IMR-90 (cell line): ENCODE measurements at regions not wholly inside any gene's neighbourhood (a gene's known extent, or its start where the extent isn't known, plus 50 kb on each side); places are given as distances from the start of the nearest gene placed in this dataset.

Experiments used
- ATAC-seq: fragments of 200-7000 bp; cut with Tn5 transposase; 2 replicates; pipeline ENCODE4 v1.9.1; 2020; ENCODE audit warnings: low read depth, mild to moderate bottlenecking, moderate library complexity
- BruUV-seq: library from RNA; stranded (reverse); fragments of 400-500 nt; replicated peaks from 2 replicates; lab custom pipeline; 2021; lab: Mats Ljungman, UMichigan
- CTCF ChIA-PET: fragments of 300-600 bp; formaldehyde crosslinking; extraction: SDS; loops from one replicate; lab custom pipeline; 2021; ENCODE audit warnings: antibody characterized with exemption; lab: Yijun Ruan, JAX
- POLR2A ChIA-PET: fragments of 300-600 bp; sonication (Branson Sonifier 250); formaldehyde crosslinking; loops from one replicate; lab custom pipeline; 2022; ENCODE audit warnings: antibody characterized with exemption; ENCODE audit not compliant: unreplicated experiment; lab: Charles Lee
- DNase-seq: peaks from one replicate; pipeline ENCODE4 v3.0.0; 2013
- H2AFZ ChIP-seq: replicated peaks from 2 replicates; pipeline ENCODE3; 2013; ENCODE audit warnings: low read length, mild to moderate bottlenecking; ENCODE audit not compliant: poor library complexity
- H2AK5ac ChIP-seq: 2 replicates; pipeline ENCODE4 v1.6.1; 2013; ENCODE audit warnings: low read depth, low read length, inconsistent platforms
- H2AK9ac ChIP-seq: replicated peaks from 2 replicates; pipeline ENCODE3; 2013; ENCODE audit warnings: mild to moderate bottlenecking, low read depth, low read length, moderate library complexity; ENCODE audit not compliant: poor library complexity
- H2BK120ac ChIP-seq: 2 replicates; pipeline ENCODE4 v1.6.1; 2013; ENCODE audit warnings: low read depth, low read length, inconsistent platforms
- H2BK15ac ChIP-seq: 3 replicates; pipeline ENCODE4 v1.6.1; 2013; ENCODE audit warnings: low read depth, low read length, inconsistent platforms
- H2BK20ac ChIP-seq: 2 replicates; pipeline ENCODE4 v1.6.1; 2013; ENCODE audit warnings: low read depth, mild to moderate bottlenecking, inconsistent platforms, low read length, moderate library complexity
- H2BK5ac ChIP-seq: 2 replicates; pipeline ENCODE4 v1.6.1; 2013; ENCODE audit warnings: mild to moderate bottlenecking, low read depth, low read length, inconsistent platforms; ENCODE audit not compliant: poor library complexity, severe bottlenecking
- H3K14ac ChIP-seq: replicated peaks from 2 replicates; pipeline ENCODE4 v1.6.1; 2013; ENCODE audit warnings: low read depth, low read length, inconsistent platforms
- H3K18ac ChIP-seq: 2 replicates; pipeline ENCODE4 v1.6.1; 2013; ENCODE audit warnings: low read depth, low read length, control low read depth
- H3K23ac ChIP-seq: 2 replicates; pipeline ENCODE4 v1.6.1; 2013; ENCODE audit warnings: low read depth, low read length, inconsistent platforms
- H3K27ac ChIP-seq: 2 replicates; pipeline ENCODE4 v1.5.1; 2013; ENCODE audit warnings: mild to moderate bottlenecking, control low read depth, low read length; ENCODE audit not compliant: insufficient read depth
- H3K27me3 ChIP-seq: 2 replicates; pipeline ENCODE4 v1.6.1; 2013; ENCODE audit warnings: low read length; ENCODE audit not compliant: control insufficient read depth, insufficient read depth
- H3K36me3 ChIP-seq: 2 replicates; pipeline ENCODE4 v1.6.1; 2013; ENCODE audit warnings: low read length, mixed read lengths; ENCODE audit not compliant: control insufficient read depth, insufficient read depth
- H3K4ac ChIP-seq: 2 replicates; pipeline ENCODE4 v1.6.1; 2013; ENCODE audit warnings: low read depth, low read length, inconsistent platforms
- H3K4me1 ChIP-seq: 2 replicates; pipeline ENCODE4 v1.6.1; 2013; ENCODE audit warnings: low read length, mixed read lengths; ENCODE audit not compliant: control insufficient read depth, insufficient read depth
- H3K4me2 ChIP-seq: 2 replicates; pipeline ENCODE4 v1.6.1; 2013; ENCODE audit warnings: low read depth, mild to moderate bottlenecking, control low read depth, low read length, moderate library complexity
- H3K4me3 ChIP-seq: 2 replicates; pipeline ENCODE4 v1.5.1; 2013; ENCODE audit warnings: low read depth, mild to moderate bottlenecking, control low read depth, low read length, moderate library complexity; ENCODE audit not compliant: insufficient read depth
- H3K56ac ChIP-seq: 2 replicates; pipeline ENCODE4 v1.6.1; 2013; ENCODE audit warnings: low read length, inconsistent platforms; ENCODE audit not compliant: insufficient read depth; ENCODE audit errors: extremely low read depth
- H3K79me1 ChIP-seq, 2 experiments: 2 replicates each; pipeline ENCODE4 v1.6.1; 2013; ENCODE audit warnings: low read length in 2 of 2, inconsistent platforms in 1 of 2, low read depth in 1 of 2
- H3K9ac ChIP-seq: 2 replicates; pipeline ENCODE4 v1.6.1; 2013; ENCODE audit warnings: low read depth, low read length, control low read depth
- H3K9me1 ChIP-seq: 2 replicates; pipeline ENCODE4 v1.6.1; 2013; ENCODE audit warnings: low read length, inconsistent platforms; ENCODE audit not compliant: insufficient read depth
- H3K9me3 ChIP-seq: 2 replicates; pipeline ENCODE4 v1.6.1; 2013; ENCODE audit warnings: low read length; ENCODE audit not compliant: control insufficient read depth, insufficient read depth
- H4K20me1 ChIP-seq: 2 replicates; pipeline ENCODE4 v1.6.1; 2013; ENCODE audit warnings: low read length, inconsistent platforms; ENCODE audit not compliant: insufficient read depth
- H4K5ac ChIP-seq: 2 replicates; pipeline ENCODE4 v1.6.1; 2013; ENCODE audit warnings: mild to moderate bottlenecking, low read depth, low read length, control low read depth
- H4K8ac ChIP-seq, 2 experiments: 2 replicates each; pipeline ENCODE4 v1.6.1; 2013; ENCODE audit warnings: low read depth in 2 of 2, low read length in 2 of 2, control low read depth in 1 of 2, inconsistent platforms in 1 of 2
- H4K91ac ChIP-seq: 2 replicates; pipeline ENCODE4 v1.6.1; 2013; ENCODE audit warnings: low read depth, low read length, inconsistent platforms; ENCODE audit not compliant: insufficient read depth
- BHLHE40 ChIP-seq: fragments of 150-350 bp; IDR thresholded peaks from 2 replicates; pipeline ENCODE4 v1.6.1; 2016; ENCODE audit warnings: mild to moderate bottlenecking, low read depth, low read length
- CEBPB ChIP-seq: IDR thresholded peaks from 2 replicates; pipeline ENCODE4 v1.6.1; 2012; ENCODE audit warnings: low read depth, low read length, improper control_type of control experiment
- CHD1 ChIP-seq: IDR thresholded peaks from 2 replicates; pipeline ENCODE4 v1.6.1; 2012; ENCODE audit warnings: low read depth, low read length, improper control_type of control experiment
- CTCF ChIP-seq: conservative IDR thresholded peaks from 2 replicates; pipeline ENCODE4 v1.5.1; 2012; ENCODE audit warnings: mild to moderate bottlenecking, low read depth, low read length, improper control_type of control experiment
- ELK1 ChIP-seq: fragments of 150-350 bp; IDR thresholded peaks from 2 replicates; pipeline ENCODE4 v1.6.1; 2016; ENCODE audit warnings: low read depth, mild to moderate bottlenecking, low read length, moderate library complexity, borderline replicate concordance
- FOS ChIP-seq: fragments of 150-350 bp; IDR thresholded peaks from 2 replicates; pipeline ENCODE4 v1.6.1; 2016; ENCODE audit warnings: low read depth, low read length
- MAZ ChIP-seq: IDR thresholded peaks from 2 replicates; pipeline ENCODE4 v1.6.1; 2012; ENCODE audit warnings: low read depth, mild to moderate bottlenecking, low read length, improper control_type of control experiment, moderate library complexity, borderline replicate concordance
- MXI1 ChIP-seq: IDR thresholded peaks from 2 replicates; pipeline ENCODE4 v1.6.1; 2012; ENCODE audit warnings: low read depth, mild to moderate bottlenecking, low read length, moderate library complexity, borderline replicate concordance
- POLR2A ChIP-seq: IDR thresholded peaks from 2 replicates; pipeline ENCODE4 v1.6.1; 2012; ENCODE audit warnings: mild to moderate bottlenecking, low read depth, low read length
- RAD21 ChIP-seq: IDR thresholded peaks from 2 replicates; pipeline ENCODE4 v1.6.1; 2012; ENCODE audit warnings: low read length, improper control_type of control experiment
- RCOR1 ChIP-seq: IDR thresholded peaks from 2 replicates; pipeline ENCODE4 v1.6.1; 2012; ENCODE audit warnings: mild to moderate bottlenecking, low read length, improper control_type of control experiment; ENCODE audit not compliant: insufficient replicate concordance
- RFX5 ChIP-seq: IDR thresholded peaks from 2 replicates; pipeline ENCODE4 v1.8.0; 2012; ENCODE audit warnings: low read depth, mild to moderate bottlenecking, low read length, moderate library complexity
- SMC3 ChIP-seq: fragments of 150-350 bp; IDR thresholded peaks from 2 replicates; pipeline ENCODE4 v1.6.1; 2016; ENCODE audit warnings: low read depth, mild to moderate bottlenecking, antibody characterized with exemption, low read length, moderate library complexity
- USF2 ChIP-seq: fragments of 150-350 bp; IDR thresholded peaks from 2 replicates; pipeline ENCODE4 v1.6.1; 2017; ENCODE audit warnings: mild to moderate bottlenecking, antibody characterized with exemption, low read length, low read depth
- WGBS, 2 experiments: methylation state at CpG; one replicate each; pipeline versions ENCODE4 v1.1.5 to v1.1.7; 2013; ENCODE audit warnings: missing lambda C conversion rate in 2 of 2; ENCODE audit not compliant: insufficient read length in 1 of 2; ENCODE audit errors: extremely low coverage in 2 of 2; 5-methylcytosine and 5-hydroxymethylcytosine counted together
- dilution Hi-C: fragments of 300-500 bp; cut with HindIII; formaldehyde crosslinking; loops from one replicate; pipeline ENCODE4 v1.14.3; 2018; ENCODE audit warnings: low sequenced_read_pairs; ENCODE audit not compliant: unreplicated experiment
- in situ Hi-C: fragments of 300-500 bp; cut with MboI; formaldehyde crosslinking; loops from 3 replicates; pipeline ENCODE4 v1.14.3; 2019; ENCODE audit warnings: low sequenced_read_pairs, inconsistent platforms, mixed read lengths
- intact Hi-C: fragments of 100-400 bp; cut with micrococcal nuclease; formaldehyde crosslinking; loops from 2 replicates; pipeline ENCODE4 v1.10.0; 2022

- Histone ChIP-seq H3K27me3 (no peaks in the 10 kb centered on the region), H2BK20ac (no peak overlapping the region), H3K18ac (no peak overlapping the region), H2BK5ac (no peak overlapping the region), H3K79me1 (no peaks in the 10 kb centered on the region), H2AK5ac (no peak overlapping the region), H3K56ac (no peak overlapping the region), H3K9me1 (no peaks in the 10 kb centered on the region), H3K4me2 (no peak overlapping the region), H3K9me3 (peaks cover 34% of the 10 kb centered on the region), H3K23ac (no peak overlapping the region), H3K14ac (no peak overlapping the region), H4K20me1 (no peaks in the 10 kb centered on the region), H2BK15ac (no peak overlapping the region), H4K8ac (no peak overlapping the region), H3K4ac (no peak overlapping the region), H3K36me3 (no peaks in the 10 kb centered on the region), H4K91ac (no peak overlapping the region), H3K27ac (no peak overlapping the region), H3K4me3 (no peak overlapping the region), H2AK9ac (no peak overlapping the region), H3K4me1 (no peaks in the 10 kb centered on the region), H2AFZ (no peak overlapping the region), H4K5ac (no peak overlapping the region), H2BK120ac (no peak overlapping the region), H3K9ac (no peak overlapping the region)
- in situ Hi-C loops (no loop called here), intact Hi-C loops (no loop called here), dilution Hi-C loops (no loop called here)
- ChIA-PET POLR2A (no interaction called here), CTCF (interaction anchor here (0.5 kb wide), 1 partner anchor 340 kb away, joined by 3 read pairs; no protein-coding TSS in a partner anchor)
- BruUV-seq = no TSS peak
- WGBS, 2 experiments = no CpG with 5 or more reads among the region's 3 CpGs
- DNase-seq = no peak
- TF ChIP-seq RCOR1 = no peak
- TF ChIP-seq MAZ = no peak
- TF ChIP-seq CTCF = no peak
- no peak for TF ChIP-seq SMC3
- TF ChIP-seq POLR2A = no peak
- TF ChIP-seq RAD21 = no peak
- TF ChIP-seq RFX5 = no peak
- no peak for TF ChIP-seq USF2
- TF ChIP-seq ELK1 = no peak
- no peak for TF ChIP-seq CHD1
- no peak for TF ChIP-seq MXI1
- TF ChIP-seq CEBPB = no peak
- TF ChIP-seq BHLHE40 = no peak
- TF ChIP-seq FOS = no peak
- ATAC-seq = no peak
Observed at GRCh38 chr12:17301544-17301943, 695.6 kb upstream of the LMO3 start.
